ENCODE measurements at regions not wholly inside any gene's neighbourhood (a gene's known extent, or its start where the extent isn't known, plus 50 kb on each side); places are given as distances from the start of the nearest gene placed in this dataset.

DNA sequence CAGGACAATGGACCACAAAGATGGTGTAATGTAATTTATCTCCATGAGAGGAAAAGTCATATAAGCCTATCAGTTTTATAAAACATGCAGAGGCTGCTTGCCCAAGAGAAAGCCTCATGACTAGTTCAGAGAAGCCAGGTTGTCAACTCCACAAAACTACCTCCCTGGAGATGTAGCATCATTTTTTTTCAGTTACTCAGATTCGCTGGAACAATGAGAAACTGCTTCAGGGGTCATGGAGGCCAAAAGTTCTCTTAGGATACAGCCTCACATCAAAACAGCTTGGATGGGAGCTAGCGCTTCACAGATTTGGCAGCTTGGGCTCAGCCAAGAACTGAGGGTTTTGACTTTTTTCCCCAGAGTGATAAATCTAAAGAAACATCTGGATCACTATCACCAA, 263.5 kb downstream of the INSIG2 start:
- no peaks in the 10 kb centered on the region for H4K20me1 ChIP-seq (replicated peaks; ENCODE audit: control insufficient read depth, insufficient read depth, low read length)
- in situ Hi-C loops (cut with MboI) (no loop called here), intact Hi-C loops (cut with micrococcal nuclease) (no loop called here)
- ATAC-seq (no peak), FAIRE-seq (no peak), DNase-seq (ENCODE audit: extremely low read depth in 1 of 4, low spot score in 3 of 4) (no peak)
- POLR2A ChIA-PET = no interaction called here
- H3K4me1 ChIP-seq (replicated peaks in 1 of 2; ENCODE audit: control insufficient read depth in 2 of 2, insufficient read depth in 2 of 2, low read length in 2 of 2) = no peaks in the 10 kb centered on the region
- BruUV-seq (replicated peaks) = no TSS peak
- H3K4me2 ChIP-seq (ENCODE audit: insufficient read depth, low read length) = no peak overlapping the region
- WGBS (ENCODE audit: insufficient coverage, low coverage, missing lambda C conversion rate) = 8% methylated on average over 2 of the region's 2 CpGs
- no peaks in the 10 kb centered on the region for H3K36me3 ChIP-seq (ENCODE audit: control insufficient read depth, insufficient read depth, low read length)
- H3K27me3 ChIP-seq (ENCODE audit: control insufficient read depth in 2 of 2, insufficient read depth in 2 of 2, low read length in 2 of 2) = no peaks in the 10 kb centered on the region
- no peaks in the 10 kb centered on the region for H3K9me1 ChIP-seq (ENCODE audit: control insufficient read depth, insufficient read depth, low read length)
- no peak for TF ChIP-seq PHB (CRISPR knock-in tag; IDR thresholded peaks at IDR 0.05)
- TF ChIP-seq ARNT (IDR thresholded peaks at IDR 0.05) = no peak
- TF ChIP-seq ZNF696 (CRISPR knock-in tag; conservative IDR thresholded peaks at IDR 0.05) = no peak
- TF ChIP-seq SAFB (IDR thresholded peaks at IDR 0.05; ENCODE audit: borderline replicate concordance, low read depth, low read length) = no peak
- TF ChIP-seq TEAD4 (IDR thresholded peaks at IDR 0.05; ENCODE audit: low read length) = no peak
- TF ChIP-seq TEAD4 (CRISPR knock-in tag; IDR thresholded peaks at IDR 0.05; ENCODE audit: borderline replicate concordance) = no peak
- no peak for TF ChIP-seq ZBTB8A (IDR thresholded peaks at IDR 0.05; ENCODE audit: partially characterized antibody)
- TF ChIP-seq, protein P1, sequence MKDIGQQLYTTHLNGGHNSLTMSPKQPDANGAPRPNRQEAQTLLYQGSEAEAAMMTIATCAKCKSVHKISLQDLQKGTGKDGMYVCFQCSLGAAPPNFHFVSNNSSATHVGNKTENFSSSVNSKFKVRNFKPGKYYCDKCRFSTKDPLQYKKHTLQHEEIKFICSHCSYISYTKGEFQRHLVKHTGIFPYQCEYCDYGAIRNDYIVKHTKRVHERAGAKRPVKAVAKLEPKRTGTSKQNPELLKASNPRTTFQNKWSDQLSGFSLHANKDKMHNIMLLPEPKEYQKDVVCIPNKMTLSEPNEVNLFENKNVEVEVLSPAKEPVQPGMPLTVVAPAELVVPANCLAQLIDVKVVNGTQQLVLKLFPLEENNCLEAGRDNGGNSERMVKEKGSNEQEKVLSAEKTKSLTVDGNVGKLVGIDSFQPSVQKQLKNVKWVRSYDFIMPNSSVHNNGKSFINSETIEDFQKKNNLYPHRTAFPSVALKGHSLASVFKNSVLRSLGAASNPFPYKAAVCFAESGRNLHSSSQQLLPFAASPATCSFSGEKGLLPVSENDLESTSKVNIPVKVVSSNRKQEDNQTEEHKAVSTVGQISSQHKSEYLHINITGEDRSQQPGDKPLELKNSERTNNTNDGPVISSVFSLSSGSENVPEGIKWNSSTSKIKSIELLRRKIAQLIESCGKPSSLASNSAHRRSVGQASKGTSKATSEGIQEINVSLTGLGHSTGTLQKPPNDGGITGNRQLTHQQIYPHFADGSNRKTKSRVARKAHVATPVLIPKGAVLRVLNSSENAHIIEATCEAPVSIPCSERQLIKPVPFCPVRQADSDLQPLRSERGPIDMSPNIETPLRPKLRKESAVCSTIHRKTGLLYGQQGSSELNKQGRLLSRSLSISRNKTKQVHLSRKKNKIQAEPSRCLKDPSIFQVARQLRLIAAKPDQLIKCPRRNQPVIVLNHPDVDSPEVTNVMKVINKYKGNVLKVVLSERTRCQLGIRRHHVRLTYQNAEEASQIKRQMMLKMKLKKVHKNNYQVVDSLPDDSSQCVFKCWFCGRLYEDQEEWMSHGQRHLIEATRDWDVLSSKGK (CRISPR knock-in tag; IDR thresholded peaks at IDR 0.05) = no peak
- no peak for TF ChIP-seq ZNF398 (CRISPR knock-in tag; IDR thresholded peaks at IDR 0.05)
- no peak overlapping the region for H2AFZ ChIP-seq (ENCODE audit: low read depth, low read length)
- no peak overlapping the region for H3K4me3 ChIP-seq
- H3K9ac ChIP-seq (ENCODE audit: insufficient read depth in 1 of 2, low read depth in 2 of 2, low read length in 2 of 2) = no peak overlapping the region
- no peak overlapping the region for H3K27ac ChIP-seq (ENCODE audit: extremely low read depth, low read depth, low read length)
- CTCF ChIA-PET (ENCODE audit: low intra/inter-chr PET ratio) = no interaction called here
- H3K79me2 ChIP-seq (ENCODE audit: control insufficient read depth, insufficient read depth, low read length) = no peaks in the 10 kb centered on the region
- H3K9me3 ChIP-seq (replicated peaks; ENCODE audit: control insufficient read depth, insufficient read depth, low read depth, low read length) = no peaks in the 10 kb centered on the region

Data from K562 (cell line).